Activated naive CD4-positive, alpha-beta T cell treated with anti-CD3 and anti-CD28 coated beads, Interleukin-2, amount 50 U/mL, for 16 hours (primary cell): ENCODE measurements at regions not wholly inside any gene's neighbourhood (a gene's known extent, or its start where the extent isn't known, plus 50 kb on each side); places are given as distances from the start of the nearest gene placed in this dataset.
"Not testable (repeated sequence)": the region's sequence is repeated elsewhere in the genome, so short reads cannot be mapped to it uniquely, and the experiment has no call there.

ENCODE experiments used
- DNase-seq: peaks from one replicate; pipeline ENCODE4 v3.0.0-alpha.2; 2020

- not testable (repeated sequence) for DNase-seq
Measured at GRCh38 chr15:84153655-84154140, 81.9 kb upstream of the GOLGA6L4 start.

- DNase-seq, result not testable (repeated sequence)
Measured at GRCh38 chr15:84154314-84154713, 81.3 kb upstream of the GOLGA6L4 start.

GRCh38 chr15:84154787-84155186, 80.8 kb upstream of the GOLGA6L4 start:
- not testable (repeated sequence) for DNase-seq

GRCh38 chr15:84155792-84156587, 79.6 kb upstream of the GOLGA6L4 start:
- DNase-seq, result not testable (repeated sequence)

- DNase-seq, result not testable (repeated sequence)
Measured at GRCh38 chr15:84156588-84156840, 79.1 kb upstream of the GOLGA6L4 start.

GRCh38 chr15:84157056-84157632, 78.4 kb upstream of the GOLGA6L4 start:
- DNase-seq, result not testable (repeated sequence)

- DNase-seq, result not testable (repeated sequence)
Measured at GRCh38 chr15:84157857-84158256, 77.7 kb upstream of the GOLGA6L4 start.

- not testable (repeated sequence) for DNase-seq
Measured at GRCh38 chr15:84159346-84160269, 76.0 kb upstream of the GOLGA6L4 start.

GRCh38 chr15:84164423-84165292, 70.9 kb upstream of the GOLGA6L4 start:
- DNase-seq, result not testable (repeated sequence)

- not testable (repeated sequence) for DNase-seq
Measured at GRCh38 chr15:84170029-84170428, 65.5 kb upstream of the GOLGA6L4 start.

GRCh38 chr15:84173231-84173610, 62.4 kb upstream of the GOLGA6L4 start:
- DNase-seq, result not testable (repeated sequence)
